HepG2 (cell line): ENCODE measurements at regions not wholly inside any gene's neighbourhood (a gene's known extent, or its start where the extent isn't known, plus 50 kb on each side); places are given as distances from the start of the nearest gene placed in this dataset.
A peak's percentile ranks its signal among the peaks of the same experiment; 100 is the strongest.

Source experiments
- CHD4 ChIP-seq: fragments of 200-600 bp; sonication (generic); IDR thresholded peaks from 2 replicates; pipeline ENCODE4 v1.7.0; 2017; ENCODE audit warnings: mild to moderate bottlenecking, low read length, borderline replicate concordance
- ETV5 ChIP-seq: IDR thresholded peaks from 2 replicates; pipeline ENCODE4 v1.6.1; 2018; ENCODE audit warnings: missing biosample characterization, missing genetic modification reagents, inconsistent platforms, borderline replicate concordance
- HBP1 ChIP-seq: IDR thresholded peaks from 2 replicates; pipeline ENCODE4 v1.6.1; 2016; ENCODE audit warnings: low read depth, control low read depth
- MAZ ChIP-seq, 2 experiments: sonication (generic) in 1 of 2; formaldehyde crosslinking in 1 of 2; IDR thresholded peaks; 2 replicates each; pipeline versions ENCODE4 v1.5.0 to v1.6.1; 2012 to 2020; ENCODE audit warnings: low read depth in 2 of 2, mild to moderate bottlenecking in 2 of 2, borderline replicate concordance in 1 of 2, improper control_type of control experiment in 1 of 2, low read length in 1 of 2, missing genetic modification reagents in 1 of 2, moderate library complexity in 1 of 2
- MXD3 ChIP-seq: IDR thresholded peaks from 2 replicates; pipeline ENCODE4 v1.6.1; 2016; ENCODE audit warnings: mild to moderate bottlenecking, missing biosample characterization, missing genetic modification reagents
- RELA ChIP-seq: sonication (generic); formaldehyde crosslinking; IDR thresholded peaks from 2 replicates; pipeline ENCODE4 v1.4.0; 2020; ENCODE audit warnings: missing genetic modification reagents
- ZBTB4 ChIP-seq: sonication (generic); formaldehyde crosslinking; IDR thresholded peaks from 2 replicates; pipeline ENCODE4 v1.4.0; 2020; ENCODE audit warnings: missing genetic modification reagents, mild to moderate bottlenecking, borderline replicate concordance
- ZFY ChIP-seq: sonication (generic); formaldehyde crosslinking; IDR thresholded peaks from 2 replicates; pipeline ENCODE4 v1.4.0; 2020; ENCODE audit warnings: missing genetic modification reagents
- ZGPAT ChIP-seq: IDR thresholded peaks from 2 replicates; pipeline ENCODE4 v1.6.1; 2016; ENCODE audit warnings: mild to moderate bottlenecking
- ZMYM3 ChIP-seq: sonication (generic); formaldehyde crosslinking; IDR thresholded peaks from 2 replicates; pipeline ENCODE4 v1.5.1; 2020; ENCODE audit warnings: mild to moderate bottlenecking, missing genetic modification reagents
- ZMYM4 ChIP-seq: sonication (generic); formaldehyde crosslinking; IDR thresholded peaks from 2 replicates; pipeline ENCODE4 v1.8.1; 2023; ENCODE audit warnings: mild to moderate bottlenecking, missing genetic modification reagents
- ZNF44 ChIP-seq: sonication (generic); formaldehyde crosslinking; IDR thresholded peaks from 2 replicates; pipeline ENCODE4 v1.5.1; 2020; ENCODE audit warnings: mild to moderate bottlenecking, missing genetic modification reagents
- ZNF556 ChIP-seq: sonication (generic); formaldehyde crosslinking; IDR thresholded peaks from 2 replicates; pipeline ENCODE4 v1.4.0; 2020; ENCODE audit warnings: mild to moderate bottlenecking, missing genetic modification reagents, borderline replicate concordance
- ZNF567 ChIP-seq: sonication (generic); formaldehyde crosslinking; IDR thresholded peaks from 2 replicates; pipeline ENCODE4 v1.8.1; 2023; ENCODE audit warnings: mild to moderate bottlenecking, missing genetic modification reagents, borderline replicate concordance
- ZNF597 ChIP-seq: sonication (generic); formaldehyde crosslinking; IDR thresholded peaks from 2 replicates; pipeline ENCODE4 v1.5.0; 2020; ENCODE audit warnings: missing genetic modification reagents
- ZNF761 ChIP-seq: sonication (generic); formaldehyde crosslinking; conservative IDR thresholded peaks from 2 replicates; pipeline ENCODE4 v1.4.0; 2020; ENCODE audit warnings: mild to moderate bottlenecking, missing genetic modification reagents
- ZNF772 ChIP-seq: sonication (generic); formaldehyde crosslinking; IDR thresholded peaks from 2 replicates; pipeline ENCODE4 v1.5.0; 2020; ENCODE audit warnings: mild to moderate bottlenecking, missing genetic modification reagents

GRCh38 chr2:101614127-101614759 lies 83.3 kb upstream of the MAP4K4 start (continued):
- TF ChIP-seq ZNF597 (CRISPR knock-in tag) (no peak), ZNF44 (CRISPR knock-in tag) (0 out of 2 replicates have a peak, but pooled peaks have one; percentile 31), ZNF772 (CRISPR knock-in tag) (peak; percentile 68; the same call in 1 of the 2 replicates), ZNF556 (0 out of 2 replicates have a peak, but pooled peaks have one; percentile 18), ZMYM3 (peak; percentile 98), MAZ (IDR thresholded peaks at IDR 0.05; ENCODE audit: borderline replicate concordance, low read depth, low read length) (no peak), MAZ (CRISPR knock-in tag; IDR thresholded peaks at IDR 0.05; ENCODE audit: low read depth) (no peak), MXD3 (CRISPR knock-in tag) (no peak), HBP1 (0 out of 2 replicates have a peak, but pooled peaks have one; percentile 42), RELA (CRISPR knock-in tag) (no peak), ETV5 (CRISPR knock-in tag) (peak; percentile 62; the same call in 1 of the 2 replicates), ZMYM4 (peak; percentile 65), ZNF567 (peak; percentile 53; the same call in 1 of the 2 replicates), ZNF761 (CRISPR knock-in tag) (no peak), ZFY (0 out of 2 replicates have a peak, but pooled peaks have one; percentile 17), ZBTB4 (CRISPR knock-in tag) (no peak), CHD4 (peak; percentile 96), ZGPAT (CRISPR knock-in tag) (peak; percentile 61; the same call in 1 of the 2 replicates)
